ENCODE measurements at regions not wholly inside any gene's neighbourhood (a gene's known extent, or its start where the extent isn't known, plus 50 kb on each side); places are given as distances from the start of the nearest gene placed in this dataset.

GRCh38 chr2:129457277-129457818 lies 522.1 kb upstream of the RAB6C start:
- no peak for DNase-seq (ENCODE audit: low read depth in 4 of 4, low spot score in 3 of 4)

DNA sequence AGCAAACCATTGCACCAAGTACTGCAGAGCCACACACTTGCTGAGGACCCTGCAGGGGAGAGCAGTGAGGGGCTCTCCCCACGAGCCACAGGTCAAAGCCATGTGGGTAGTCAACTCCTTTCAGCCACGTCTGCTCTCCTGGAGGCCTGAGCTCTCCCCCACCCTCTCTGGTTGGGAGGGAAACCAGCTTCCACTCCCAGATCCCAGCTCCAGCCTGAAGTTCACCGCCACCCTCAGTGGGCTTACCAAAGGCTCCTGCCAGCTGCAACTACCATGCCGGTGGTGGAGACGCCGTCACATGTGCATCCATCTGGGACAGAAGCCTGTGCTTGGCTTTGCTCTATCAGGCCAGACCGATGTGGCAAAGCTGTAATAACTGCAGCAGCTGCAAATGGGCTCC lies 521.5 kb upstream of the RAB6C start:
- no peak for DNase-seq (ENCODE audit: low read depth in 4 of 4, low spot score in 3 of 4)

DNA sequence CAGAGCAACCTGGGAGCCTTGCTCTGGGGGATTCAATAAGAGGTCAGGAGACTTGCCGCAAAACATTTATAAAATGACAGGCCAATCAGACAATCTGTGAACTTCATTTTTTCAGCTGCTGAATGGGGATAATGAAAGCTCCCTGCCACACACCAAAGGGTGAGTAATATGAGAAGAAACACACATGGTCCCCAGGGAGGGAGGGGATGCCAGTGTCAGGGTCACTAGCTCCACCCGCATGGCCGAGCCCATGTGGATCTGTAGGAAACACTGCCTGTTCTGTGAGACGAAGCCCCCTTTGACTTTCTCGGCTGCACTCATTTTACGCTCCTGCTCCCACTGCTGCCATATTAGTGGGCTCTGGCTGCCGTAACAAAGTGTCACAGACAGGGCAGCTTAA lies 521.0 kb upstream of the RAB6C start:
- DNase-seq (ENCODE audit: low read depth in 4 of 4, low spot score in 3 of 4): no peak

GRCh38 chr2:129459200-129459876 lies 520.1 kb upstream of the RAB6C start:
- no peak for DNase-seq (ENCODE audit: low read depth in 4 of 4, low spot score in 3 of 4)

GRCh38 chr2:129459881-129460280 lies 519.6 kb upstream of the RAB6C start:
- no peak for DNase-seq (ENCODE audit: low read depth in 4 of 4, low spot score in 3 of 4)

DNA sequence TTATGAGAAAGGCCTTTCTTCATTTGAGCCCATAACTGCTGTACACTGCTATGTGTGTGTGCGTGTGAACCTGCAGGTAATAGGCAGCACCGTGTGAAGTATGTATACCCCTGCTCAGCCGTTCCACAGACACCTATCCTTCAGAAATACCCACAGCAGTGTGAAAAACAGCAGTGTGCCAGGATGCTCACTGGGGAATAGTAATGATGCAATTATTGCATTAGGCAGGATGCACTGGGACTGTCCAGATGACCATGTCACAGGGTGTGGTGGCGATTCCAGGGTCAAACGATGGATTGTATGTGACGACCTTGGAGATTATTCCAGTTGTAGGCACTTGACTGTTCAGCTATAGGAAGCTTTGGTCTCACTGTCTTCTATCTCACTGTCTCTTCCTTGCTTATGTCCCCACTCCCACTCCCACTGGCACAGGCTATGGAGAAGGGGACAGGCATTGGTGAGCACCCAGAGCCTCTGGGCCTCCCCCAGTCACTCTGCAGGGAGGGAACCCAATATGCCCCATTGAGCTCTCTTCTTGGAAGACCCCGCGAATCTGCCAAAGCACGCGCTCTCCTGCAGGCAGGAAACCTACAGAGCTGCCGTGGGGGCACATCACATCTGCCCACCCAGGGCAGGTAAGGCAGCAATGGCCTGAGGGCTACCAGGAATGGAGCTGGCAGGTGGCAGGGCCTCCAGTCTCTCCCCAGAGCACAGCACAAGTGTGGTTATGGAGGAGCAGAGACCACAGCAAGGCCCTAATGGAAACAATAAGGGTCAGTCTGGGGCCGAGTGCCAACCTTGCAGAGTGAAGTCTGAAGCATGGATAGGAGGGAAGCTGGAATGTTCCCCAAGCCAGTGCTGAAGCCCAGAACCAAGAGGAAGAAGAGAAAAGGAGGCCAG lies 518.9 kb upstream of the RAB6C start:
- no peak for DNase-seq (ENCODE audit: low read depth in 4 of 4, low spot score in 3 of 4)

DNA sequence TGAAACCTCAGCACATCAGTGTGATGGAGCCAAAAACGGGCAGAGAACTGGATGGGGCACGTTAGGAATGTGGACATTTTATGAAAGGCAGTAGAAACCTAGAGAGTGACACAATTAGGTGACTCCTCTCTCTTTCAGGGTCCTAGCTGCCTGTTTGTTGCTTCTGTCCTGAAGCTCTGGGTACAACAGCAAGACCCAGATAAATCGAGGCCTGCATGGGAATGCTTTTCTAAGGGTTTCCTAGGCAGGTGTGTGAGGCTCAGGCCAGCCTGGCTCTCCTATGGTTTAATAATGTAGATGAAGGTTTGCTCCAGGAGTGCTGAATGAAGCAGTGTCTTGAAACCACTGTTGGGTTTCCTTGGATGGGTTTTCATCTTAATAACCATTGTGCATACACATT lies 517.1 kb upstream of the RAB6C start:
- DNase-seq (ENCODE audit: low read depth in 4 of 4, low spot score in 3 of 4): no peak

- no peak for DNase-seq (ENCODE audit: low read depth in 4 of 4, low spot score in 3 of 4)
Measured at GRCh38 chr2:129462967-129463366, 516.5 kb upstream of the RAB6C start.

- no peak for DNase-seq (ENCODE audit: low read depth in 4 of 4, low spot score in 3 of 4)
Measured at GRCh38 chr2:129464036-129464435, 515.4 kb upstream of the RAB6C start.

- no peak for DNase-seq (ENCODE audit: low read depth in 4 of 4, low spot score in 3 of 4)
Measured at GRCh38 chr2:129464631-129465030, 514.8 kb upstream of the RAB6C start.

DNA sequence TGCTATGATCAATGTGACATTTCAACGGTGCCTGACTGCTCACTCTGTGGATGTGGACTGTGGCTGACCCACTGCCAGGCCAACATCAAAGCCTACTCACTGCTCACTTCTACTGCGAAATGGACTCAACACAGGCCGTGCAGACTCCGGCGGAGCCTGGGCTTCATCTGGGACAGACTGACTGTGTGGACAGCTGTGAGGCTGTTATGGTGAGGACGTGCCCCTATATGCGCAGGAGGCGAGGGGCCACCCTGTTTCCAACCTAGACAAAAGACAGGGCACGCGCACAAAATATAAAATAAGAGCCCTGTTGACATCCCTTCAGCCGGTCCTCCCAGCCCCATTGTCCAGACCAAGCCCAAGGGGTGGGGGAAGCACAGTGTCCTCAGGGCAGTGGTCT lies 514.4 kb upstream of the RAB6C start:
- DNase-seq (ENCODE audit: low read depth in 4 of 4, low spot score in 3 of 4): no peak

- DNase-seq (ENCODE audit: low read depth in 4 of 4, low spot score in 3 of 4): no peak
Measured at GRCh38 chr2:129466389-129466788, 513.1 kb upstream of the RAB6C start.

- no peak for DNase-seq (ENCODE audit: low read depth in 4 of 4, low spot score in 3 of 4)
Measured at GRCh38 chr2:129467012-129467779, 512.3 kb upstream of the RAB6C start.

- DNase-seq (ENCODE audit: low read depth in 4 of 4, low spot score in 3 of 4): no peak
Measured at GRCh38 chr2:129467941-129468340, 511.5 kb upstream of the RAB6C start.

DNA sequence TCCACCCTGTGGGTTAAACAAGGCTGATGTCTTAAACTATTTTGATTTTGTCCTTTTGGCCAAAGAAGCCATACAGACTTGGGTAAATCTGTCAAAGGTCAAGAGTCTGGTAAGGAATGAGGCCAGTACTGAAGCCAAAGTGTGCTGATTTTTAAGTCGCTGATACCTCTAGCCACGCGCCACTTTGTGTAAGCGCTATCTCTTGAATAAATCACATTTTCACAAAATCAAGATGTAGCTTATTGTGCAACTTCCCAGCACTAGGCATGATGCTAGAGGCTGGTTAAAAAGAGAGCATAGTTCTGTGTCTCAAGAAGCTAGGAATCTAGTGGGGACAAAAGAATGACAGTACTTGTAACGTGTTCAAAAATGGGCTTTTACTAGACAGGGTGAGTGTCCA lies 510.6 kb upstream of the RAB6C start:
- no peak for DNase-seq (ENCODE audit: low read depth in 4 of 4, low spot score in 3 of 4)

GRCh38 chr2:129469389-129469788 lies 510.1 kb upstream of the RAB6C start:
- no peak for DNase-seq (ENCODE audit: low read depth in 4 of 4, low spot score in 3 of 4)

DNA sequence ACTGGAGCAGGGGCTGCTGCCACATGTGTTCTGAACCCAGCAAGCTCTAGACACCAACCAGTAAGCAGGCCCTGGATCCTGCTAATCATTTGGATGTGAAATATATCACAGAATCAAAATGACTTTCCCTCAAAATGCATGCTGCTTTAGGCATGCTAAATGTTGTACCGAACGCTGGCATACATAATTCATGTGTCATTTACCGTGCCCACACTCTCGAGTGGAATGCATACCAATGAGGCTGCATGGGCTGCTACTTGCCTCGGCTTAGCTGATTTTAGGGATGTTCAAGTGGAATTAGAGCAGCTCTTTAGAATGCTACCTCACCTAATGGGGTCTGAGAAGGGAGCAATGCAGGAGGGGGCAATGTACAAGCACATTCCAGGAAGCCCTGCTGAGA lies 509.6 kb upstream of the RAB6C start:
- no peak for DNase-seq (ENCODE audit: low read depth in 4 of 4, low spot score in 3 of 4)

- no peak for DNase-seq (ENCODE audit: low read depth in 4 of 4, low spot score in 3 of 4)
Measured at GRCh38 chr2:129478902-129479517, 500.5 kb upstream of the RAB6C start.

GRCh38 chr2:129479892-129480291 lies 499.6 kb upstream of the RAB6C start:
- no peak for DNase-seq (ENCODE audit: low read depth in 4 of 4, low spot score in 3 of 4)

DNA sequence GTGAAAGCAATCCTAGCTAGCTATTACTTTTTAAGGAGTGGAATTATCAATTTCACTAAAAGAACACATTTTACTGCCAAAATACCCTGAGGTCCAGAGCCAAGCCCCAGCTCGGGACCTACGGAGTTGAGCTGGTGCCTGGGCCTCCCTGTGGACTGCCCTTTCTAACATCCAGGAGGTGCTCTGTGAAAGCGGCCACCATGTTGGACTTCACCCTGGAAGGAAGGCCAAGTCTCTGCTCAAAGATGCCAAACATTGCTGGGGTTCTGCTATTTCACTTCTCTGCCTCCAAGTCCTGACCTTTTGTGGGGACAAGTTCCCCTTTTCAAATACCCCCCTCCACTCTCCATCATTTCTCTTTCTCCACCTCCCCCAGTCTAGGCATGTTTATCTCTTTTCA lies 498.7 kb upstream of the RAB6C start:
- no peak for DNase-seq (ENCODE audit: low read depth in 4 of 4, low spot score in 3 of 4)
